Tibial artery (tissue), 4 donors: ENCODE measurements at regions not wholly inside any gene's neighbourhood (a gene's known extent, or its start where the extent isn't known, plus 50 kb on each side); places are given as distances from the start of the nearest gene placed in this dataset.
"Not testable (repeated sequence)": the region's sequence is repeated elsewhere in the genome, so short reads cannot be mapped to it uniquely, and the experiment has no call there.

Experiments
- DNase-seq, 2 donors: peaks; one replicate each; pipeline ENCODE4 v3.0.0-alpha.2; 2019
- H3K27ac ChIP-seq, 2 donors: fragments of 200-600 bp; sonication (generic) in 1 of 2; 1 replicate in 1 of 2; 2 replicates in 1 of 2; pipeline ENCODE4 v1.5.1; 2018 to 2019; ENCODE audit warnings: mild to moderate bottlenecking in 1 of 2
- H3K27me3 ChIP-seq, 2 donors: fragments of 200-600 bp; sonication (generic) in 1 of 2; one replicate each; pipeline versions ENCODE4 v1.5.1 to v1.6.0; 2016 to 2019
- H3K36me3 ChIP-seq, 3 donors: fragments of 200-600 bp; sonication (generic) in 2 of 3; one replicate each; pipeline ENCODE4 v1.5.1; 2016 to 2019; ENCODE audit warnings: mild to moderate bottlenecking in 2 of 3
- H3K4me1 ChIP-seq, 4 donors: fragments of 200-600 bp; sonication (generic) in 2 of 4; 1 replicate in 3 of 4; 2 replicates in 1 of 4; pipeline ENCODE4 v1.5.1; 2016 to 2019
- H3K4me3 ChIP-seq, 2 donors: fragments of 200-600 bp; sonication (generic) in 1 of 2; 1 replicate in 1 of 2; 2 replicates in 1 of 2; pipeline ENCODE4 v1.5.1; 2018 to 2019; ENCODE audit warnings: mild to moderate bottlenecking in 2 of 2
- H3K9me3 ChIP-seq, 3 donors: fragments of 200-600 bp; sonication (generic) in 1 of 3; one replicate each; pipeline ENCODE4 v1.5.1; 2016 to 2019
- CTCF ChIP-seq, 2 experiments: fragments of 200-600 bp in 1 of 2; fragments of 450-650 bp in 1 of 2; IDR thresholded peaks; one replicate each; pipeline ENCODE4 v1.5.1; 2017 to 2019; ENCODE audit warnings: antibody characterized with exemption in 2 of 2, mild to moderate bottlenecking in 1 of 2, moderate library complexity in 1 of 2
- intact Hi-C: fragments of 100-400 bp; cut with DNase I; formaldehyde crosslinking; loops from one replicate; pipeline ENCODE4 v1.15.0; 2023; ENCODE audit warnings: low total_unique reads

DNA sequence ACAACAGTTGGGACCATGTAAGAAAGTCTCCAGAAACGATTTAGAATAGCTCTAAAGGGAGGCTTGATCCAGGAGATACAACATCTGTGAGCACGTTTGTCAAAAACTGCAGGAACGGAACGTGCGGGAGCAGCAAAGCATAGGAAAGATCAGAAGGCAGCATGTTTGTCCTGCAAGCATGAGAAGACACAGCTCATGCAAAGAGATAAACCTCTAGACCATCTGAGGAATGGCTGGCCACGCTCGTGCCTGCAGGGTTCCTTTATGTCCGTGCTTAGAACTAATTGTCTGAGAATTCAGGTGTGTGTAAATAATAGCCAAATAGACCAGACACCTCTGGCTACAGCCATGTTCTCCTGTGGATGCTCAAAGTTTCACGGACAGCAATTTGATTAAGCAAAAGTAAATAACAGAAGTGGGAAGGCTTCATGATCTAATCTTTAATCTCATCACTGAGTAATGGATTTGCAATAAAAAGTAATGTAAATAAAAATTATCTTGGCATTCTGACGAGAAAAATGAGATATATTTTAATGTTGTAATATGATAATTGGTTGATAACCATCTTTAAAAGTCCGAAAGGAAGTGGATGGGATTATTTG lies 534.8 kb upstream of the CDH7 start:
- Histone ChIP-seq H3K4me1 (no peaks in the 10 kb centered on the region), H3K9me3 (no peaks in the 10 kb centered on the region), H3K36me3 (no peaks in the 10 kb centered on the region), H3K27ac (no peak overlapping the region), H3K27me3 (no peaks in the 10 kb centered on the region), H3K4me3 (no peak overlapping the region)
- TF ChIP-seq CTCF (IDR thresholded peaks at IDR 0.05): no peak
- DNase-seq: no peak
- intact Hi-C loops: no loop called here

DNA sequence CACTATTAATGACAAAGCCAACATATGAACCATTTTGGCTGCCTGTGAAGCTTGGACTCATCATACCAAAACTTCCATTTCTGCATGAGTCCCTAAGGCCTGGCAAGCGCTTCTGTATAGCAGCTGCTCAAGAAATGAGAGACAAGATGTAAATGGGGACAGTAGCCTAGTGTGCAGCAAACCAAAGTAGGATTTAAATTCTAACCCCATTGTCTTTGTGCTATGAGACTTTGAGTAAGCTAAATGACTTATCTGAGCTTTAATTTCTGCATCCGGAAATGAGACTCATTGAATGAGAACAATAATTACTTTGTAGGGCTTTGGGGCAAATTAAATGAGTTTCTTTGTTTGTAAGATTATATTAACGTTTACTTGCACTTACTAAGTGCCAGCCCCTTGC lies 536.4 kb upstream of the CDH7 start:
- no peak overlapping the region for H3K27ac ChIP-seq
- no peaks in the 10 kb centered on the region for H3K27me3 ChIP-seq
- no peak for DNase-seq
- no peaks in the 10 kb centered on the region for H3K9me3 ChIP-seq
- intact Hi-C loops: no loop called here
- no peaks in the 10 kb centered on the region for H3K4me1 ChIP-seq
- no peak for TF ChIP-seq CTCF (IDR thresholded peaks at IDR 0.05)
- H3K4me3 ChIP-seq: no peak overlapping the region
- H3K36me3 ChIP-seq: no peaks in the 10 kb centered on the region

GRCh38 chr18:65206551-65207260 lies 544.1 kb upstream of the CDH7 start:
- no peak for TF ChIP-seq CTCF (IDR thresholded peaks at IDR 0.05)
- Histone ChIP-seq H3K27me3 (no peaks in the 10 kb centered on the region), H3K4me3 (no peak overlapping the region), H3K4me1 (no peaks in the 10 kb centered on the region), H3K9me3 (no peaks in the 10 kb centered on the region), H3K36me3 (no peaks in the 10 kb centered on the region), H3K27ac (no peak overlapping the region)
- no peak for DNase-seq
- intact Hi-C loops: no loop called here

DNA sequence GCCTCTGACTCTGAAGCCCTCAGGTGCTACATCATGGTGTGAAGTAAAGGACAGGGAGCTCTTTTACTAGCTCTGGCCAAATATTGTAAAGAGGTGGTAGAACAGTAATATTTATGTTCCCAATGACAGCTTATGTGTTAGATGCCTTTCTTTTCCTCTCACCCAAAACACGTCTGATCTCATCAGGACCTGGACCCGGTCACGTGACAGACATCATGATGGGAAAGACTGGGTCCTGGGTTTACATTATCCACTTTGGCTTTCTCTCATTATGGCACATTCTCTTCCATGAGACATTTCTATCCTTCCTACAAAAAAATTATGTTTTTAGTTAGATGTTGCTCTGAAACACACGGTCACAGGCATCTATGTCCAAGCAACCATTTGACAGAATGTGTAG lies 548.7 kb upstream of the CDH7 start:
- Histone ChIP-seq H3K27ac (no peak overlapping the region), H3K4me3 (no peak overlapping the region), H3K27me3 (no peaks in the 10 kb centered on the region), H3K9me3 (no peaks in the 10 kb centered on the region), H3K36me3 (no peaks in the 10 kb centered on the region), H3K4me1 (no peaks in the 10 kb centered on the region)
- TF ChIP-seq CTCF (IDR thresholded peaks at IDR 0.05): no peak
- no peak for DNase-seq
- intact Hi-C loops: no loop called here

DNA sequence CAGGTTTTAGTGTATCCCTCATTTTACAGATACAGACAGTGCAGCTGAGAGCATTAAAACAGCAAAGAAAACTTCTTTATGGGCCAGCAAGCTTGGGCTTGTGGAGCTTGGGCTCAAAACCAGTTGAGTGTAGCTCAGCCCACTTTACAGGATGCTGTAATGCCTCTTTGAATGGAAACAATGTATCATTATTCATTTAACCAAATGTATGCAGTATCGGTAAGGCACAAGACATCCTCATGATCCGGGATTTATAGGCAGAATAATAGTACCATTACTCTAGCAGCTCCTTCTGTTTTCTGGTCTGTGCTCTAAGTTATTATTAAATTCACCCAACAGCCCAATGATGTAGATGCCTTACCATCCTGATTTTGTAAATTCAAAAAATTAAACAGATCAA lies 575.1 kb upstream of the CDH7 start:
- TF ChIP-seq CTCF (IDR thresholded peaks at IDR 0.05): no peak
- Histone ChIP-seq H3K9me3 (peaks cover 0 to 8% (median 0%) of the 10 kb centered on the region in 3 donors), H3K4me3 (no peak overlapping the region), H3K27ac (no peak overlapping the region), H3K4me1 (no peaks in the 10 kb centered on the region), H3K27me3 (no peaks in the 10 kb centered on the region), H3K36me3 (no peaks in the 10 kb centered on the region)
- no peak for DNase-seq
- intact Hi-C loops: no loop called here

GRCh38 chr18:65162086-65162485 lies 588.7 kb upstream of the CDH7 start:
- H3K27me3 ChIP-seq, H3K4me1 ChIP-seq, H3K27ac ChIP-seq, H3K36me3 ChIP-seq, H3K9me3 ChIP-seq, intact Hi-C loops, DNase-seq, H3K4me3 ChIP-seq: not testable (repeated sequence)
